Ovary (tissue), 3 donors: ENCODE measurements at regions not wholly inside any gene's neighbourhood (a gene's known extent, or its start where the extent isn't known, plus 50 kb on each side); places are given as distances from the start of the nearest gene placed in this dataset.

Source experiments
- EP300 ChIP-seq: sonication (generic); formaldehyde crosslinking; IDR thresholded peaks from one replicate; pipeline ENCODE4 v1.6.1; 2017; ENCODE audit warnings: antibody characterized with exemption
- POLR2A ChIP-seq: fragments of 450-650 bp; IDR thresholded peaks from one replicate; pipeline ENCODE4 v1.6.1; 2017; ENCODE audit warnings: antibody characterized with exemption, mild to moderate bottlenecking, moderate library complexity
- TF ChIP-seq, protein P1 (sequence below), 3 donors: fragments of 450-650 bp in 2 of 3; fragments of 200-600 bp in 1 of 3; IDR thresholded peaks; one replicate each; pipeline versions ENCODE4 v1.5.1 to v1.8.0; 2016 to 2022; ENCODE audit warnings: antibody characterized with exemption in 3 of 3, mild to moderate bottlenecking in 1 of 3
- donor health status: DM: no; HTN: no; CAD: no.

GRCh38 chr14:21913759-21914158 lies 240.1 kb upstream of the OR4E1 start:
- TF ChIP-seq POLR2A (no peak), EP300 (no peak)
- TF ChIP-seq, protein P1, sequence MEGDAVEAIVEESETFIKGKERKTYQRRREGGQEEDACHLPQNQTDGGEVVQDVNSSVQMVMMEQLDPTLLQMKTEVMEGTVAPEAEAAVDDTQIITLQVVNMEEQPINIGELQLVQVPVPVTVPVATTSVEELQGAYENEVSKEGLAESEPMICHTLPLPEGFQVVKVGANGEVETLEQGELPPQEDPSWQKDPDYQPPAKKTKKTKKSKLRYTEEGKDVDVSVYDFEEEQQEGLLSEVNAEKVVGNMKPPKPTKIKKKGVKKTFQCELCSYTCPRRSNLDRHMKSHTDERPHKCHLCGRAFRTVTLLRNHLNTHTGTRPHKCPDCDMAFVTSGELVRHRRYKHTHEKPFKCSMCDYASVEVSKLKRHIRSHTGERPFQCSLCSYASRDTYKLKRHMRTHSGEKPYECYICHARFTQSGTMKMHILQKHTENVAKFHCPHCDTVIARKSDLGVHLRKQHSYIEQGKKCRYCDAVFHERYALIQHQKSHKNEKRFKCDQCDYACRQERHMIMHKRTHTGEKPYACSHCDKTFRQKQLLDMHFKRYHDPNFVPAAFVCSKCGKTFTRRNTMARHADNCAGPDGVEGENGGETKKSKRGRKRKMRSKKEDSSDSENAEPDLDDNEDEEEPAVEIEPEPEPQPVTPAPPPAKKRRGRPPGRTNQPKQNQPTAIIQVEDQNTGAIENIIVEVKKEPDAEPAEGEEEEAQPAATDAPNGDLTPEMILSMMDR (IDR thresholded peaks at IDR 0.05): no peak
